ENCODE measurements at regions not wholly inside any gene's neighbourhood (a gene's known extent, or its start where the extent isn't known, plus 50 kb on each side); places are given as distances from the start of the nearest gene placed in this dataset.
"Not testable (repeated sequence)": the region's sequence is repeated elsewhere in the genome, so short reads cannot be mapped to it uniquely, and the experiment has no call there.

GRCh38 chr7:149670288-149670687 is 103.1 kb downstream of the ZNF467 start:
- intact Hi-C loops (cut with micrococcal nuclease), result no loop called here
- Mint-ChIP-seq H3K36me3 (ENCODE audit: low read depth) (no peaks in the 10 kb centered on the region), H3K4me3 (no peak overlapping the region), H3K27ac (no peak overlapping the region), H3K27me3 (peaks cover 22% of the 10 kb centered on the region), H3K4me1 (ENCODE audit: low read depth) (no peaks in the 10 kb centered on the region), H3K9me3 (no peaks in the 10 kb centered on the region)

- Mint-ChIP-seq H3K9me3 (no peaks in the 10 kb centered on the region), H3K27ac (no peak overlapping the region), H3K36me3 (ENCODE audit: low read depth) (no peaks in the 10 kb centered on the region), H3K4me3 (no peak overlapping the region), H3K27me3 (peaks cover 22% of the 10 kb centered on the region), H3K4me1 (ENCODE audit: low read depth) (no peaks in the 10 kb centered on the region)
- intact Hi-C loops (cut with micrococcal nuclease), result no loop called here
These were observed 104.1 kb downstream of the ZNF467 start for GRCh38 chr7:149669121-149669818.

GRCh38 chr7:149666360-149666945 is 106.9 kb downstream of the ZNF467 start:
- Mint-ChIP-seq H3K4me1 (ENCODE audit: low read depth) (no peaks in the 10 kb centered on the region), H3K36me3 (ENCODE audit: low read depth) (no peaks in the 10 kb centered on the region), H3K4me3 (no peak overlapping the region), H3K27me3 (peaks cover 25% of the 10 kb centered on the region), H3K27ac (no peak overlapping the region), H3K9me3 (no peaks in the 10 kb centered on the region)
- intact Hi-C loops (cut with micrococcal nuclease), result no loop called here

GRCh38 chr7:149665618-149666017 is 107.8 kb downstream of the ZNF467 start:
- H3K27ac Mint-ChIP-seq; intact Hi-C loops (cut with micrococcal nuclease); H3K4me3 Mint-ChIP-seq; H3K36me3 Mint-ChIP-seq (ENCODE audit: low read depth); H3K9me3 Mint-ChIP-seq; H3K4me1 Mint-ChIP-seq (ENCODE audit: low read depth): not testable (repeated sequence)
- peaks cover 30% of the 10 kb centered on the region for H3K27me3 Mint-ChIP-seq

- Mint-ChIP-seq H3K36me3 (ENCODE audit: low read depth) (no peaks in the 10 kb centered on the region), H3K4me3 (no peak overlapping the region), H3K27me3 (peaks cover 24% of the 10 kb centered on the region), H3K9me3 (no peaks in the 10 kb centered on the region), H3K27ac (no peak overlapping the region), H3K4me1 (ENCODE audit: low read depth) (no peaks in the 10 kb centered on the region)
- intact Hi-C loops (cut with micrococcal nuclease), result no loop called here
These were observed 108.7 kb downstream of the ZNF467 start for GRCh38 chr7:149664666-149665065.

- H3K27me3 Mint-ChIP-seq, result peaks cover 28% of the 10 kb centered on the region
- no peak overlapping the region for H3K27ac Mint-ChIP-seq
- no peaks in the 10 kb centered on the region for H3K9me3 Mint-ChIP-seq
- no peak overlapping the region for H3K4me3 Mint-ChIP-seq
- no peaks in the 10 kb centered on the region for H3K4me1 Mint-ChIP-seq (ENCODE audit: low read depth)
- no peaks in the 10 kb centered on the region for H3K36me3 Mint-ChIP-seq (ENCODE audit: low read depth)
- intact Hi-C loops (cut with micrococcal nuclease), result no loop called here
These were observed 109.2 kb downstream of the ZNF467 start for GRCh38 chr7:149664176-149664575.

- Mint-ChIP-seq H3K27me3 (peaks cover 35% of the 10 kb centered on the region), H3K27ac (no peak overlapping the region), H3K9me3 (no peaks in the 10 kb centered on the region), H3K4me1 (ENCODE audit: low read depth) (no peaks in the 10 kb centered on the region), H3K36me3 (ENCODE audit: low read depth) (no peaks in the 10 kb centered on the region), H3K4me3 (no peak overlapping the region)
- intact Hi-C loops (cut with micrococcal nuclease), result loop anchor here (1.0 kb wide), 2 partner anchors 80 to 128 kb away; no protein-coding TSS in a partner anchor
These were observed 110.7 kb downstream of the ZNF467 start for GRCh38 chr7:149662591-149663095.

GRCh38 chr7:149655784-149656183 is 117.6 kb downstream of the ZNF467 start:
- Mint-ChIP-seq H3K9me3 (peaks cover 35% of the 10 kb centered on the region), H3K36me3 (ENCODE audit: low read depth) (no peaks in the 10 kb centered on the region), H3K27ac (no peak overlapping the region), H3K4me3 (no peak overlapping the region), H3K4me1 (ENCODE audit: low read depth) (no peaks in the 10 kb centered on the region), H3K27me3 (peaks cover 18% of the 10 kb centered on the region)
- intact Hi-C loops (cut with micrococcal nuclease), result no loop called here

- H3K36me3 Mint-ChIP-seq (ENCODE audit: low read depth), result no peaks in the 10 kb centered on the region
- intact Hi-C loops (cut with micrococcal nuclease), result no loop called here
- H3K27me3 Mint-ChIP-seq, result peaks cover 21% of the 10 kb centered on the region
- H3K27ac Mint-ChIP-seq, result no peak overlapping the region
- peaks cover 35% of the 10 kb centered on the region for H3K9me3 Mint-ChIP-seq
- no peaks in the 10 kb centered on the region for H3K4me1 Mint-ChIP-seq (ENCODE audit: low read depth)
- no peak overlapping the region for H3K4me3 Mint-ChIP-seq
These were observed 118.8 kb downstream of the ZNF467 start for GRCh38 chr7:149654588-149654987.

GRCh38 chr7:149650190-149650589 is 123.2 kb downstream of the ZNF467 start:
- H3K4me1 Mint-ChIP-seq (ENCODE audit: low read depth); H3K36me3 Mint-ChIP-seq (ENCODE audit: low read depth); intact Hi-C loops (cut with micrococcal nuclease); H3K27ac Mint-ChIP-seq; H3K4me3 Mint-ChIP-seq: not testable (repeated sequence)
- Mint-ChIP-seq H3K9me3 (peaks cover 35% of the 10 kb centered on the region), H3K27me3 (peaks cover 12% of the 10 kb centered on the region)

GRCh38 chr7:149644754-149645153 is 128.6 kb downstream of the ZNF467 start:
- Mint-ChIP-seq H3K36me3 (ENCODE audit: low read depth) (no peaks in the 10 kb centered on the region), H3K4me3 (no peak overlapping the region), H3K27me3 (peaks cover 6% of the 10 kb centered on the region), H3K27ac (no peak overlapping the region), H3K9me3 (no peaks in the 10 kb centered on the region), H3K4me1 (ENCODE audit: low read depth) (no peaks in the 10 kb centered on the region)
- intact Hi-C loops (cut with micrococcal nuclease), result no loop called here

- H3K27me3 Mint-ChIP-seq, result peaks cover 2% of the 10 kb centered on the region
- H3K27ac Mint-ChIP-seq, result no peak overlapping the region
- H3K4me1 Mint-ChIP-seq (ENCODE audit: low read depth), result no peaks in the 10 kb centered on the region
- intact Hi-C loops (cut with micrococcal nuclease), result no loop called here
- H3K9me3 Mint-ChIP-seq, result no peaks in the 10 kb centered on the region
- H3K36me3 Mint-ChIP-seq (ENCODE audit: low read depth), result no peaks in the 10 kb centered on the region
- no peak overlapping the region for H3K4me3 Mint-ChIP-seq
These were observed 130.8 kb downstream of the ZNF467 start for GRCh38 chr7:149642589-149642988.

- H3K27me3 Mint-ChIP-seq, result peaks cover 4% of the 10 kb centered on the region
- intact Hi-C loops (cut with micrococcal nuclease), result no loop called here
- no peaks in the 10 kb centered on the region for H3K9me3 Mint-ChIP-seq
- no peak overlapping the region for H3K27ac Mint-ChIP-seq
- no peak overlapping the region for H3K4me3 Mint-ChIP-seq
- no peaks in the 10 kb centered on the region for H3K36me3 Mint-ChIP-seq (ENCODE audit: low read depth)
- no peaks in the 10 kb centered on the region for H3K4me1 Mint-ChIP-seq (ENCODE audit: low read depth)
These were observed 134.6 kb downstream of the ZNF467 start for GRCh38 chr7:149638566-149639320.

GRCh38 chr7:149637911-149638565 is 135.3 kb downstream of the ZNF467 start:
- Mint-ChIP-seq H3K4me1 (ENCODE audit: low read depth) (no peaks in the 10 kb centered on the region), H3K36me3 (ENCODE audit: low read depth) (no peaks in the 10 kb centered on the region), H3K4me3 (no peak overlapping the region), H3K27ac (no peak overlapping the region), H3K9me3 (no peaks in the 10 kb centered on the region), H3K27me3 (peaks cover 4% of the 10 kb centered on the region)
- intact Hi-C loops (cut with micrococcal nuclease), result no loop called here
